CD4-positive, alpha-beta T cell (primary cell): ENCODE measurements at regions not wholly inside any gene's neighbourhood (a gene's known extent, or its start where the extent isn't known, plus 50 kb on each side); places are given as distances from the start of the nearest gene placed in this dataset.

Experiments
- ATAC-seq: fragments of 200-7000 bp; cut with Tn5 transposase; one replicate; pipeline ENCODE4 v1.10.0; 2022; ENCODE audit warnings: mild to moderate bottlenecking; ENCODE audit not compliant: poor library complexity
- CTCF ChIA-PET: fragments of 350-600 bp; sonication (Branson Sonifier 250); formaldehyde crosslinking; loops from one replicate; lab custom pipeline; 2021; ENCODE audit warnings: antibody characterized with exemption, inconsistent platforms; lab: Charles Lee
- POLR2A ChIA-PET: fragments of 350-600 bp; sonication (Branson Sonifier 250); formaldehyde crosslinking; loops from one replicate; lab custom pipeline; 2021; ENCODE audit warnings: antibody characterized with exemption, inconsistent platforms; lab: Charles Lee
- DNase-seq, 14 experiments: peaks; one replicate each; pipeline ENCODE4 v3.0.0-alpha.2; 2013 to 2020; ENCODE audit warnings: mixed read lengths in 2 of 14
- H3K27ac ChIP-seq, 2 donors: one replicate each; pipeline versions ENCODE4 v1.5.1 to v1.7.0; 2013; ENCODE audit warnings: low read length in 2 of 2, low read depth in 1 of 2, mild to moderate bottlenecking in 1 of 2
- H3K27me3 ChIP-seq, 2 experiments: 1 replicate in 1 of 2; 2 replicates in 1 of 2; pipeline versions ENCODE4 v1.6.1 to v1.7.0; 2013; ENCODE audit warnings: low read length in 2 of 2, control low read depth in 1 of 2, mild to moderate bottlenecking in 1 of 2, moderate library complexity in 1 of 2; ENCODE audit not compliant: insufficient read depth in 2 of 2, control insufficient read depth in 1 of 2
- H3K36me3 ChIP-seq: one replicate; pipeline ENCODE4 v1.6.1; 2013; ENCODE audit warnings: low read length, control low read depth; ENCODE audit not compliant: insufficient read depth
- H3K4me1 ChIP-seq: one replicate; pipeline ENCODE4 v1.6.1; 2013; ENCODE audit warnings: low read length, control low read depth; ENCODE audit not compliant: insufficient read depth
- H3K4me3 ChIP-seq: one replicate; pipeline ENCODE4 v1.5.1; 2013; ENCODE audit warnings: mild to moderate bottlenecking, low read length, moderate library complexity
- H3K9me3 ChIP-seq, 2 experiments: 1 replicate in 1 of 2; 2 replicates in 1 of 2; pipeline versions ENCODE4 v1.6.1 to v1.7.0; 2013; ENCODE audit warnings: low read length in 2 of 2, mild to moderate bottlenecking in 2 of 2, control low read depth in 1 of 2, moderate library complexity in 1 of 2; ENCODE audit not compliant: control insufficient read depth in 1 of 2, insufficient read depth in 1 of 2
- H3K27ac Mint-ChIP-seq: one replicate; pipeline ENCODE4 v1.8.0; 2020; ENCODE audit warnings: mixed read lengths
- H3K27me3 Mint-ChIP-seq: one replicate; pipeline ENCODE4 v1.8.0; 2021; ENCODE audit warnings: mixed read lengths
- H3K36me3 Mint-ChIP-seq: one replicate; pipeline ENCODE4 v1.8.0; 2021; ENCODE audit warnings: low read depth, mixed read lengths
- H3K4me1 Mint-ChIP-seq: one replicate; pipeline ENCODE4 v1.8.0; 2021; ENCODE audit warnings: low read depth, mixed read lengths
- H3K4me3 Mint-ChIP-seq: one replicate; pipeline ENCODE4 v1.8.0; 2020; ENCODE audit warnings: mild to moderate bottlenecking, mixed read lengths
- H3K9me3 Mint-ChIP-seq: one replicate; pipeline ENCODE4 v1.8.0; 2020; ENCODE audit warnings: mixed read lengths
- intact Hi-C, 2 experiments: fragments of 100-400 bp; cut with DNase I in 1 of 2; cut with micrococcal nuclease in 1 of 2; formaldehyde crosslinking; loops; one replicate each; pipeline versions ENCODE4 v1.15.1 to v1.9.0; 2023 to 2025; cut with DNase I, micrococcal nuclease
- TF ChIP-seq, protein P1 (sequence below): fragments of 200-600 bp; IDR thresholded peaks from one replicate; pipeline ENCODE4 v1.8.0; 2022; ENCODE audit warnings: antibody characterized with exemption, mild to moderate bottlenecking

DNA sequence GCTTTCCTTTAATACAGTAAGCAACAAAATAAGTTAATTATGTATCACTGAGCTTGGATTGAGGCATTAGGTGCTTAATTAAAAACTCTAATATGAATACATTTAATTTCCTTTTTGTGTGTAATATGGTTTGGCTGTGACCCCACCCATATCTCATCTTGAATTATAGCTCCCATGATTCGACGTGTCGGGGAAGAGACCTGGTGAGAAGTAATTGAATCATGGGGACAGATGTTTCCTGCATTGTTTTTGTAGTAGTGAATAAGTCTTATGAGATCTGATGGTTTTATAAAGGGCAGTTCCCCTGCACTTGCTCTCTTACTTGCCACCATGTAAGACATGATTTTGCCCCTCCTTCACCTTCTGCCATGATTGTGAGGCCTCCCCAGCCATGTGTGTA is 325.4 kb upstream of the CDH7 start:
- ChIA-PET CTCF (no interaction called here), POLR2A (no interaction called here)
- TF ChIP-seq, protein P1, sequence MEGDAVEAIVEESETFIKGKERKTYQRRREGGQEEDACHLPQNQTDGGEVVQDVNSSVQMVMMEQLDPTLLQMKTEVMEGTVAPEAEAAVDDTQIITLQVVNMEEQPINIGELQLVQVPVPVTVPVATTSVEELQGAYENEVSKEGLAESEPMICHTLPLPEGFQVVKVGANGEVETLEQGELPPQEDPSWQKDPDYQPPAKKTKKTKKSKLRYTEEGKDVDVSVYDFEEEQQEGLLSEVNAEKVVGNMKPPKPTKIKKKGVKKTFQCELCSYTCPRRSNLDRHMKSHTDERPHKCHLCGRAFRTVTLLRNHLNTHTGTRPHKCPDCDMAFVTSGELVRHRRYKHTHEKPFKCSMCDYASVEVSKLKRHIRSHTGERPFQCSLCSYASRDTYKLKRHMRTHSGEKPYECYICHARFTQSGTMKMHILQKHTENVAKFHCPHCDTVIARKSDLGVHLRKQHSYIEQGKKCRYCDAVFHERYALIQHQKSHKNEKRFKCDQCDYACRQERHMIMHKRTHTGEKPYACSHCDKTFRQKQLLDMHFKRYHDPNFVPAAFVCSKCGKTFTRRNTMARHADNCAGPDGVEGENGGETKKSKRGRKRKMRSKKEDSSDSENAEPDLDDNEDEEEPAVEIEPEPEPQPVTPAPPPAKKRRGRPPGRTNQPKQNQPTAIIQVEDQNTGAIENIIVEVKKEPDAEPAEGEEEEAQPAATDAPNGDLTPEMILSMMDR, result no peak
- Histone ChIP-seq H3K27ac (no peak overlapping the region), H3K4me3 (no peak overlapping the region), H3K27me3 (no peaks in the 10 kb centered on the region), H3K4me1 (no peaks in the 10 kb centered on the region), H3K36me3 (no peaks in the 10 kb centered on the region), H3K9me3 (peaks cover 3 to 7% of the 10 kb centered on the region in 2 experiments)
- intact Hi-C loops, result no loop called here
- H3K4me3 Mint-ChIP-seq, result no peak overlapping the region
- H3K27me3 Mint-ChIP-seq, result no peaks in the 10 kb centered on the region
- ATAC-seq (no peak), DNase-seq (no peak)
- H3K27ac Mint-ChIP-seq, result no peak overlapping the region
- H3K4me1 Mint-ChIP-seq, result no peaks in the 10 kb centered on the region
- peaks cover 7% of the 10 kb centered on the region for H3K9me3 Mint-ChIP-seq
- H3K36me3 Mint-ChIP-seq, result no peaks in the 10 kb centered on the region

DNA sequence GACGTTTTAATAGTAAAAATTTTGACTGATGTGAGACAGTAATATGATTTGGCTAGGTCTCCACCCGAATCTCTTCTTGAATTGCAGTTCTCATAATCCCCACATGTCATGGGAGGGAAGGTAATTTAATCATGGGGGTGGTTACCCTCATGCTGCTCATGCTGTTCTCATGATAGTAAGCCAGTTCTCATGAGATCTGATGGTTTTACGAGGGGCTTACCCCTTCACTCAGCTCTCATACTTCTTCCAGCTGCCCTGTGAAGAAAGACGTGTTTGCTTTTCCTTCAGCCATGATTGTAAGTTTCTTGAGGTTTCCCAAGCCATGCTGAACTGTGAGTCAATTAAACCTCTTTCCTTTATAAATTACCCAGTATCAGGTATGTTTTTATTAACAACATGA is 327.0 kb upstream of the CDH7 start:
- TF ChIP-seq, protein P1, result no peak

DNA sequence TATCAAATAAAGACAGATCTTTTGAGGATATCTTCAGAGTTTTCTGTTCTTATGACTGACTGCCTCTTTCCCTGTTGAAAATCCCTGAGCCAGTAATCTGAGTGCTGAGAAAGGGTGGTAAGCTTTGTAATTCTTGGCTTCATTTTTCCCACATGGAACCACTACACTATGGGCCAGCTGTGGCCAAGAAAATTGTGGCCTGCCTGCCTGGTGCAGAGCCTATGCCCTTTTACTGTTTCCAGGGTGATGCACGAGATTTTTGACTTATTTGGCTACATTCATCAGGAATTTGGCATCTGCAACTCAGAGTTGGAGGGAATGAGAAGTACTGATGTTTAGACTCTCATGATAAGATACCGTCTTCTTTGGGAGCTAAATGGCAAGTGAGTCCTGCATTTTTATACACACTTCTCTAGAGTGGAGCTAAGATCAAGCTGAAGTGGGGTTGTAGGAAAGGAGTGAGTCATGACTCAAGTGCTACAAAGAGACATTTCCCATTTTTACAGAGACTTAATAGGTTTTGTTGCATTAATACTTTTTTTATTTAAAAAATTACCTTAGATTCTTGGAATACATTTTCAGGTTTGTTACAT is 328.2 kb upstream of the CDH7 start:
- no peaks in the 10 kb centered on the region for H3K4me1 ChIP-seq
- Mint-ChIP-seq H3K36me3 (no peaks in the 10 kb centered on the region), H3K9me3 (peaks cover 3% of the 10 kb centered on the region), H3K27me3 (no peaks in the 10 kb centered on the region), H3K4me1 (no peaks in the 10 kb centered on the region), H3K27ac (no peak overlapping the region), H3K4me3 (no peak overlapping the region)
- no peak overlapping the region for H3K27ac ChIP-seq
- H3K4me3 ChIP-seq, result no peak overlapping the region
- H3K36me3 ChIP-seq, result no peaks in the 10 kb centered on the region
- DNase-seq, result no peak
- ATAC-seq, result no peak
- peaks cover 0 to 3% of the 10 kb centered on the region in 2 experiments for H3K9me3 ChIP-seq
- no peaks in the 10 kb centered on the region for H3K27me3 ChIP-seq
- intact Hi-C loops, result no loop called here
- ChIA-PET POLR2A (no interaction called here), CTCF (no interaction called here)
- TF ChIP-seq, protein P1, result no peak

More for the DNA sequence above, 327.0 kb upstream of the CDH7 start:
- no peak overlapping the region for H3K27ac ChIP-seq
- no peaks in the 10 kb centered on the region for H3K36me3 ChIP-seq
- Mint-ChIP-seq H3K9me3 (peaks cover 4% of the 10 kb centered on the region), H3K36me3 (no peaks in the 10 kb centered on the region), H3K27me3 (no peaks in the 10 kb centered on the region), H3K4me1 (no peaks in the 10 kb centered on the region), H3K4me3 (no peak overlapping the region), H3K27ac (no peak overlapping the region)
- ATAC-seq, result no peak
- no peak for DNase-seq
- no peaks in the 10 kb centered on the region for H3K4me1 ChIP-seq
- no peak overlapping the region for H3K4me3 ChIP-seq
- ChIA-PET CTCF (no interaction called here), POLR2A (no interaction called here)
- H3K27me3 ChIP-seq, result no peaks in the 10 kb centered on the region
- intact Hi-C loops, result no loop called here
- H3K9me3 ChIP-seq, result peaks cover 3 to 6% of the 10 kb centered on the region in 2 experiments
